Keratinocyte (primary cell): ENCODE measurements at regions not wholly inside any gene's neighbourhood (a gene's known extent, or its start where the extent isn't known, plus 50 kb on each side); places are given as distances from the start of the nearest gene placed in this dataset.
A peak's percentile ranks its signal among the peaks of the same experiment; 100 is the strongest.

Experiments used
- DNase-seq: peaks from one replicate; pipeline ENCODE4 v3.0.0-alpha.2; 2011; ENCODE audit warnings: low read depth, missing footprints, low spot score
- FAIRE-seq: peaks from 2 replicates; lab custom pipeline; 2011; peaks lifted over from hg19 to GRCh38; lab: Jason Lieb, UNC
- H2AFZ ChIP-seq: 2 replicates; pipeline ENCODE4 v1.6.0; 2012; ENCODE audit warnings: low read length, control low read depth, inconsistent platforms; ENCODE audit not compliant: control insufficient read depth
- H3K27ac ChIP-seq: 2 replicates; pipeline ENCODE4 v1.5.1; 2011; ENCODE audit warnings: low read length; ENCODE audit not compliant: control insufficient read depth, insufficient read depth
- H3K27me3 ChIP-seq: 3 replicates; pipeline ENCODE4 v1.6.0; 2011; ENCODE audit warnings: low read length; ENCODE audit not compliant: control insufficient read depth, insufficient read depth; ENCODE audit errors: extremely low read depth
- H3K36me3 ChIP-seq, 2 experiments: 2 replicates in 1 of 2; 3 replicates in 1 of 2; pipeline ENCODE4 v1.5.1; 2011; ENCODE audit warnings: low read length in 2 of 2, mild to moderate bottlenecking in 1 of 2; ENCODE audit not compliant: control insufficient read depth in 2 of 2, insufficient read depth in 2 of 2; ENCODE audit errors: extremely low read depth in 1 of 2
- H3K4me1 ChIP-seq: 3 replicates; pipeline ENCODE4 v1.5.1; 2011; ENCODE audit warnings: low read length; ENCODE audit not compliant: control insufficient read depth, insufficient read depth; ENCODE audit errors: extremely low read depth
- H3K4me2 ChIP-seq: 3 replicates; pipeline ENCODE4 v1.6.0; 2011; ENCODE audit warnings: low read depth, low read length; ENCODE audit not compliant: control insufficient read depth, insufficient read depth; ENCODE audit errors: extremely low read depth
- H3K4me3 ChIP-seq, 3 experiments: fragments of 200-600 bp in 1 of 3; sonication (generic) in 1 of 3; 2 replicates in 2 of 3; 3 replicates in 1 of 3; pipeline ENCODE4 v1.5.1; 2011 to 2016; ENCODE audit warnings: low read length in 3 of 3, mild to moderate bottlenecking in 3 of 3, control low read depth in 2 of 3, inconsistent platforms in 1 of 3, low read depth in 1 of 3, mixed read lengths in 1 of 3, mixed run types in 1 of 3, moderate library complexity in 1 of 3; ENCODE audit not compliant: control insufficient read depth in 2 of 3, insufficient read depth in 2 of 3; ENCODE audit errors: extremely low read depth in 1 of 3
- H3K79me2 ChIP-seq: 2 replicates; pipeline ENCODE4 v1.6.0; 2012; ENCODE audit warnings: low read length; ENCODE audit not compliant: control insufficient read depth, insufficient read depth
- H3K9ac ChIP-seq: 3 replicates; pipeline ENCODE4 v1.6.0; 2011; ENCODE audit warnings: low read length; ENCODE audit not compliant: control insufficient read depth, insufficient read depth; ENCODE audit errors: extremely low read depth
- H3K9me1 ChIP-seq: 3 replicates; pipeline ENCODE4 v1.6.0; 2011; ENCODE audit warnings: low read length; ENCODE audit not compliant: control insufficient read depth, insufficient read depth; ENCODE audit errors: extremely low read depth
- H3K9me3 ChIP-seq: 2 replicates; pipeline ENCODE4 v1.5.1; 2012; ENCODE audit warnings: low read depth, low read length; ENCODE audit not compliant: control insufficient read depth
- H4K20me1 ChIP-seq: 3 replicates; pipeline ENCODE4 v1.6.0; 2011; ENCODE audit warnings: low read length; ENCODE audit not compliant: control insufficient read depth, insufficient read depth; ENCODE audit errors: extremely low read depth
- EZH2 ChIP-seq: IDR thresholded peaks from one replicate; pipeline ENCODE4 v1.6.1; 2012; ENCODE audit warnings: inconsistent platforms, mild to moderate bottlenecking, low read length, moderate library complexity
- dilution Hi-C: fragments of 300-500 bp; cut with MboI; formaldehyde crosslinking; loops from one replicate; pipeline ENCODE4 v1.7.0; 2020; ENCODE audit warnings: low sequenced_read_pairs; ENCODE audit not compliant: extremely low pct_ligation_motif_present
- TF ChIP-seq, protein P1 (sequence below), 3 experiments: IDR thresholded peaks in 1 of 3; conservative IDR thresholded peaks in 1 of 3; optimal IDR thresholded peaks in 1 of 3; 2 replicates in 2 of 3; 3 replicates in 1 of 3; pipeline versions ENCODE3 to v1.5.1; 2011; ENCODE audit warnings: low read length in 3 of 3, mild to moderate bottlenecking in 3 of 3, moderate library complexity in 2 of 3, control low read depth in 1 of 3, inconsistent platforms in 1 of 3; ENCODE audit not compliant: insufficient read depth in 2 of 3; ENCODE audit errors: extremely low read depth in 1 of 3

DNA sequence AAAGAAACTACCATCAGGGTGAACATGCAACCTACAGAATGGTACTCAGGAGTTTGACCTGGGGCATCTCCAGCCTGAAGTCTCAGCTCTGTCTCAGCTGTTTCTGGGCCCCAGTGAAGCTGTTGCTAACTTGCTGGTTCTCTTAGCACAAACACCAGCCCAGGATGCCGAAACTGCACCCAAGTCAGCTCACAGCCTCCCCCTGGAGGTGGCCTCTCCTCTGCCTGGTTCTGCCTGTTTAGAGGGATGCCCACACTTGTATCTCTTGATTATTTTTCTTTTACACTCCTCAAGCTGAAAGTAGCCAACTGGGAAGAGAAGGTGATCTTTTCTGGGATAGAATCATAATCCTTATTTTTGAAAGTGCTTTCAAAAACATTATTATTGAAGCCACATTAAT is 289.0 kb upstream of the RASGRP1 start:
- H4K20me1 ChIP-seq, result no peaks in the 10 kb centered on the region
- H3K4me2 ChIP-seq, result no peak overlapping the region
- TF ChIP-seq, protein P1, sequence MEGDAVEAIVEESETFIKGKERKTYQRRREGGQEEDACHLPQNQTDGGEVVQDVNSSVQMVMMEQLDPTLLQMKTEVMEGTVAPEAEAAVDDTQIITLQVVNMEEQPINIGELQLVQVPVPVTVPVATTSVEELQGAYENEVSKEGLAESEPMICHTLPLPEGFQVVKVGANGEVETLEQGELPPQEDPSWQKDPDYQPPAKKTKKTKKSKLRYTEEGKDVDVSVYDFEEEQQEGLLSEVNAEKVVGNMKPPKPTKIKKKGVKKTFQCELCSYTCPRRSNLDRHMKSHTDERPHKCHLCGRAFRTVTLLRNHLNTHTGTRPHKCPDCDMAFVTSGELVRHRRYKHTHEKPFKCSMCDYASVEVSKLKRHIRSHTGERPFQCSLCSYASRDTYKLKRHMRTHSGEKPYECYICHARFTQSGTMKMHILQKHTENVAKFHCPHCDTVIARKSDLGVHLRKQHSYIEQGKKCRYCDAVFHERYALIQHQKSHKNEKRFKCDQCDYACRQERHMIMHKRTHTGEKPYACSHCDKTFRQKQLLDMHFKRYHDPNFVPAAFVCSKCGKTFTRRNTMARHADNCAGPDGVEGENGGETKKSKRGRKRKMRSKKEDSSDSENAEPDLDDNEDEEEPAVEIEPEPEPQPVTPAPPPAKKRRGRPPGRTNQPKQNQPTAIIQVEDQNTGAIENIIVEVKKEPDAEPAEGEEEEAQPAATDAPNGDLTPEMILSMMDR (optimal IDR thresholded peaks at IDR 0.05 in 1 of 3, IDR thresholded peaks at IDR 0.05 in 1 of 3, conservative IDR thresholded peaks at IDR 0.05 in 1 of 3; ENCODE audit: extremely low read depth in 1 of 3, insufficient read depth in 2 of 3, low read length in 3 of 3), result peak; percentile 45 to 78 (median 66)
- no peak for TF ChIP-seq EZH2
- no peaks in the 10 kb centered on the region for H3K9me3 ChIP-seq
- FAIRE-seq (peak; percentile 5), DNase-seq (no peak)
- H3K9me1 ChIP-seq, result no peaks in the 10 kb centered on the region
- H3K36me3 ChIP-seq, result no peaks in the 10 kb centered on the region
- H2AFZ ChIP-seq, result no peak overlapping the region
- peaks cover 8% of the 10 kb centered on the region for H3K27me3 ChIP-seq
- no peak overlapping the region for H3K4me3 ChIP-seq
- no peaks in the 10 kb centered on the region for H3K4me1 ChIP-seq
- dilution Hi-C loops, result no loop called here
- H3K27ac ChIP-seq, result no peak overlapping the region
- H3K79me2 ChIP-seq, result no peaks in the 10 kb centered on the region
- H3K9ac ChIP-seq, result no peak overlapping the region

GRCh38 chr15:38854506-38854905 is 289.9 kb upstream of the RASGRP1 start:
- TF ChIP-seq EZH2, result no peak
- TF ChIP-seq, protein P1 (optimal IDR thresholded peaks at IDR 0.05 in 1 of 3, IDR thresholded peaks at IDR 0.05 in 1 of 3, conservative IDR thresholded peaks at IDR 0.05 in 1 of 3; ENCODE audit: extremely low read depth in 1 of 3, insufficient read depth in 2 of 3, low read length in 3 of 3), result no peak
- H3K9me1 ChIP-seq, result no peaks in the 10 kb centered on the region
- no peak overlapping the region for H3K4me3 ChIP-seq
- peaks cover 8% of the 10 kb centered on the region for H3K27me3 ChIP-seq
- no peak for FAIRE-seq
- no peak overlapping the region for H3K27ac ChIP-seq
- dilution Hi-C loops, result no loop called here
- no peak overlapping the region for H3K4me2 ChIP-seq
- H3K9me3 ChIP-seq, result no peaks in the 10 kb centered on the region
- no peaks in the 10 kb centered on the region for H4K20me1 ChIP-seq
- no peaks in the 10 kb centered on the region for H3K4me1 ChIP-seq
- no peak for DNase-seq
- no peaks in the 10 kb centered on the region for H3K36me3 ChIP-seq
- H2AFZ ChIP-seq, result no peak overlapping the region
- H3K79me2 ChIP-seq, result no peaks in the 10 kb centered on the region
- no peak overlapping the region for H3K9ac ChIP-seq
